Common myeloid progenitor, CD34-positive (primary cell): ENCODE measurements at regions not wholly inside any gene's neighbourhood (a gene's known extent, or its start where the extent isn't known, plus 50 kb on each side); places are given as distances from the start of the nearest gene placed in this dataset.

Source experiments
- CTCF ChIA-PET: fragments of 350-600 bp; sonication (Branson Sonifier 250); formaldehyde crosslinking; loops from one replicate; lab custom pipeline; 2021; ENCODE audit warnings: antibody characterized with exemption; lab: Charles Lee
- POLR2A ChIA-PET: fragments of 350-600 bp; sonication (Branson Sonifier 250); formaldehyde crosslinking; loops from one replicate; lab custom pipeline; 2021; ENCODE audit warnings: antibody characterized with exemption; lab: Charles Lee
- DNase-seq, 3 donors: peaks; one replicate each; pipeline versions ENCODE4 v3.0.0 to v3.0.0-alpha.2; 2013
- H3K27ac ChIP-seq, 2 experiments: 1 replicate in 1 of 2; 2 replicates in 1 of 2; pipeline ENCODE4 v1.7.0; 2013; ENCODE audit warnings: inconsistent platforms in 2 of 2, low read length in 2 of 2, mild to moderate bottlenecking in 2 of 2, low read depth in 1 of 2, moderate library complexity in 1 of 2; ENCODE audit not compliant: severe bottlenecking in 2 of 2, insufficient read depth in 1 of 2, poor library complexity in 1 of 2
- H3K27me3 ChIP-seq, 5 experiments: replicated peaks in 2 of 5; 1 replicate in 3 of 5; 2 replicates in 2 of 5; pipeline versions ENCODE4 v1.6.1 to v1.7.0; 2013; ENCODE audit warnings: low read length in 4 of 5, mild to moderate bottlenecking in 2 of 5, moderate library complexity in 2 of 5, inconsistent platforms in 1 of 5; ENCODE audit not compliant: insufficient read depth in 5 of 5, control insufficient read depth in 4 of 5
- H3K36me3 ChIP-seq, 4 experiments: 1 replicate in 2 of 4; 2 replicates in 2 of 4; pipeline versions ENCODE4 v1.6.1 to v1.7.0; 2013; ENCODE audit warnings: low read length in 3 of 4, control low read depth in 1 of 4, mild to moderate bottlenecking in 1 of 4; ENCODE audit not compliant: control insufficient read depth in 4 of 4, insufficient read depth in 4 of 4
- H3K4me1 ChIP-seq, 4 experiments: 1 replicate in 3 of 4; 2 replicates in 1 of 4; pipeline versions ENCODE4 v1.6.1 to v1.7.1; 2013; ENCODE audit warnings: low read length in 3 of 4, mild to moderate bottlenecking in 3 of 4, control low read depth in 1 of 4, inconsistent platforms in 1 of 4, moderate library complexity in 1 of 4; ENCODE audit not compliant: control insufficient read depth in 4 of 4, insufficient read depth in 4 of 4; ENCODE audit errors: control extremely low read depth in 1 of 4
- H3K4me3 ChIP-seq, 7 experiments: 1 replicate in 4 of 7; 2 replicates in 3 of 7; pipeline versions ENCODE4 v1.5.1 to v1.7.0; 2013; ENCODE audit warnings: mild to moderate bottlenecking in 7 of 7, low read length in 6 of 7, moderate library complexity in 6 of 7, inconsistent platforms in 2 of 7, low read depth in 2 of 7, control low read depth in 1 of 7; ENCODE audit not compliant: insufficient read depth in 4 of 7, control insufficient read depth in 1 of 7; ENCODE audit errors: extremely low read depth in 1 of 7
- H3K9me3 ChIP-seq, 5 experiments: 1 replicate in 4 of 5; 2 replicates in 1 of 5; pipeline versions ENCODE4 v1.6.1 to v1.7.1; 2013; ENCODE audit warnings: low read length in 4 of 5, mild to moderate bottlenecking in 2 of 5, inconsistent platforms in 1 of 5, low read depth in 1 of 5, moderate library complexity in 1 of 5; ENCODE audit not compliant: control insufficient read depth in 4 of 5, insufficient read depth in 2 of 5; ENCODE audit errors: control extremely low read depth in 1 of 5
- WGBS: methylation state at CpG from one replicate; pipeline ENCODE4 v1.1.5; 2013; ENCODE audit not compliant: insufficient coverage; 5-methylcytosine and 5-hydroxymethylcytosine counted together

DNA sequence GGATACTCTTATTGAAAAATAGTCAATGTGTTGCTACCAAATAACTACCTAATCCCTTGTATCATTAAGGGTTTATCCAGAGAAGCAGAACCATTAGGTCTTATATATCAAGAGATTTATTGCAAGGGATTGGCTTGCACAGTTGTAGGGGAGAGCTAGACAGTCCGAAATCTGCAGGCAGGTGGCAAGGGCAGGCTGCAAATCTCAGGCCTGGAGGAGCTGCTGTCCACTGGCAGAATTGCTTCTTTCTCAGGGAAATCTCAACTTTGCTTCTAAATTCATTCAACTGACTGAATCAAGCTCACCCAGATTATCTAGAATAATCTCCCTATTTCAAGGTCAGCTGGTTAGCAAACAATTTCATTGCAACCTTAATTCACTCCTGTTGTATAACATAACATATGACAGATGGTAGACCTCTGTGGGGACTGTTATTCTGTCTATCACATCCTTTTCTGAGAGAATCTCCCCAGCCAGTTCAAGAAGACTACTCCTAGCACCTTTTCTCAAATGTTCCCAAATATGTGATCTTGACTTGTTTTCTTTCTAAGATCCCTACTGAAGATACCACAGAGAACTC, 194.2 kb downstream of the NHLRC3 start:
- Histone ChIP-seq H3K4me1 (no peaks in the 10 kb centered on the region), H3K27me3 (peaks cover 0 to 1% (median 0%) of the 10 kb centered on the region in 5 experiments), H3K4me3 (no peak overlapping the region), H3K27ac (no peak overlapping the region), H3K36me3 (no peaks in the 10 kb centered on the region), H3K9me3 (peaks cover 0 to 1% (median 0%) of the 10 kb centered on the region in 5 experiments)
- no peak for DNase-seq
- WGBS, result 90% methylated on average over 1 of the region's 1 CpG
- POLR2A ChIA-PET, result no interaction called here
- CTCF ChIA-PET, result no interaction called here

DNA sequence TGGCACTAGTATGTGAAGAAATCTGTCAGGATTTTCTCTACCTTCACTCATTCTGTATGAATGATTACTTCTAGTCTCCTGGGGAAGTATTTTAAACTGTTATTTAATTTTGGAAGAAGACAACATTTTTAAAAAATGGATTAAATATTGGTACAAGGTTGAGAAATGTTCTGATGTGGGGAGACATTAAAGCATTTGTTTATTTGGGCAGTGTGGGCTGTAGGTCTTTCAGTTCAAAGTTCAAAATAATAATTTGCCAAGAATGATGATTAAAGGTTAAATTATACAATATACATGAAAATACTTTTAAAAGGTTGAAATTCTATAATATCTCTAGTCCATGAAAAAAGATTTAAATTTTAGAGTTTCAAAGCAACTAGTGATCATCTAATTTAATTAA, 194.7 kb downstream of the NHLRC3 start:
- POLR2A ChIA-PET, result no interaction called here
- Histone ChIP-seq H3K27me3 (peaks cover 0 to 1% (median 0%) of the 10 kb centered on the region in 5 experiments), H3K36me3 (no peaks in the 10 kb centered on the region), H3K9me3 (peaks cover 0 to 1% (median 0%) of the 10 kb centered on the region in 5 experiments), H3K4me3 (no peak overlapping the region), H3K4me1 (no peaks in the 10 kb centered on the region), H3K27ac (no peak overlapping the region)
- no peak for DNase-seq
- CTCF ChIA-PET, result no interaction called here

- Histone ChIP-seq H3K27ac (no peak overlapping the region), H3K36me3 (no peaks in the 10 kb centered on the region), H3K4me3 (no peak overlapping the region), H3K4me1 (no peaks in the 10 kb centered on the region), H3K9me3 (peaks cover 0 to 1% (median 0%) of the 10 kb centered on the region in 5 experiments), H3K27me3 (peaks cover 0 to 1% (median 0%) of the 10 kb centered on the region in 5 experiments)
- POLR2A ChIA-PET, result no interaction called here
- CTCF ChIA-PET, result no interaction called here
- no peak for DNase-seq
- WGBS, result no CpG with 5 or more reads among the region's 3 CpGs
Measured at GRCh38 chr13:39233519-39233918, 195.3 kb downstream of the NHLRC3 start.

DNA sequence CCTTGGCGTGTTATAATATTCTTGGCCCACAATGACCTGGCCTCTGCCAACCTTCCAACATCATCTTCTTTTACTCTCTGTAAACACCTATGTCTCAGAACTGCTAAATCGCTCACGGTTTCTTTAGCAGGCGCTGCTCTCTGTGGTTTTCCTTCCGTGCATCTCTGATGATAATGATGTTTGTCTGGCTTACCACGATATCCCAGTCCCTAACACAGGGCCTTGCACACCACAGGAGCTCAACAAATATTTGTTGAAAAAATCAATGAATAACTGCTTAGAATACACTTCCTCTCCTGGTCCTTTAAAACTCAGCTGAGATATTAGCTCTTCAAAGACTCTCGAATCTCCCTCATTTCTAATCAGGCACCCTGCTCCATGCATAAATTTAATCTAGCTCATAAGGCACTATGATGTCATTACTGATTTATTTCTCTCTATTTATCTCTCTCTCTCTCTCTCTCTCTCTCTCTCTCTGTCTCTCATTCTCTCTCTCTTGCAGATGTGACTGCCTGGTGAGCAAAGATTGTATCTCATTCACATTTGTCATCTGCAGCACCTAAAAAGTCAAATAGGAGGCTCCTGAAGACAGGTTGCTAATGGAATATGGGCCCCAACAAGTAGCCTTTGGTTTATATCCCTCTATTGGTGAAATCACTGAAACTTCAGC, 206.4 kb downstream of the NHLRC3 start:
- CTCF ChIA-PET, result no interaction called here

GRCh38 chr13:39245688-39246087, 207.4 kb downstream of the NHLRC3 start:
- H3K27ac ChIP-seq, result no peak overlapping the region
- DNase-seq, result no peak
- POLR2A ChIA-PET, result no interaction called here
- CTCF ChIA-PET, result interaction anchor here (1.1 kb wide), 1 partner anchor 14 kb away, joined by 3 read pairs; no protein-coding TSS in a partner anchor
- no peaks in the 10 kb centered on the region for H3K4me1 ChIP-seq
- peaks cover 0 to 1% (median 0%) of the 10 kb centered on the region in 5 experiments for H3K9me3 ChIP-seq
- no peak overlapping the region for H3K4me3 ChIP-seq
- no peaks in the 10 kb centered on the region for H3K36me3 ChIP-seq
- H3K27me3 ChIP-seq, result peaks cover 0 to 2% (median 0%) of the 10 kb centered on the region in 5 experiments
- WGBS, result 70% methylated on average over 2 of the region's 4 CpGs

More for the DNA sequence above, 206.4 kb downstream of the NHLRC3 start:
- 89% methylated on average over 7 of the region's 7 CpGs for WGBS
- no peaks in the 10 kb centered on the region for H3K4me1 ChIP-seq
- no peak overlapping the region for H3K4me3 ChIP-seq
- no peaks in the 10 kb centered on the region for H3K36me3 ChIP-seq
- no peak for DNase-seq
- POLR2A ChIA-PET, result no interaction called here
- peaks cover 0 to 2% (median 0%) of the 10 kb centered on the region in 5 experiments for H3K27me3 ChIP-seq
- H3K27ac ChIP-seq, result no peak overlapping the region
- H3K9me3 ChIP-seq, result peaks cover 0 to 1% (median 0%) of the 10 kb centered on the region in 5 experiments

DNA sequence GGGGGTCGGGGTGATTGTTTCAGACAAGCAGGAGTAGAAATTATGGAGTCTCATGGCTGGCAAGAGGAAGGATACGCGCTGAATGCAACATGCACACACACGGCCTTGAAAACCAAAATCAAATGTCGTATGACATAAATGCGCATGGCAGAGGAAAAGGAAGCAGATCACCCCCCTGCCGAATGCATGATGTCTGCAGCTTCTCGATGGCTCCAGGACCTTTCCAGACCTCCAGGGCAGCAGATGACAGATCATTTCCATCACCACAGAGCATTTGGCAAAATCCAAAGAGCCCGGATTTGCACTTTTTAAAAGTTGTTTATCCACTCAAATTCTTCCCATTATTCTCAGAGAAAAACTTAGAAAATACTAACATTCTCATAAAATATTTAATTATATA, 211.7 kb downstream of the NHLRC3 start:
- CTCF ChIA-PET, result no interaction called here
- Histone ChIP-seq H3K27ac (no peak overlapping the region), H3K4me3 (no peak overlapping the region), H3K4me1 (no peaks in the 10 kb centered on the region), H3K36me3 (no peaks in the 10 kb centered on the region), H3K27me3 (peaks cover 0 to 6% (median 1%) of the 10 kb centered on the region in 5 experiments), H3K9me3 (peaks cover 0 to 1% (median 0%) of the 10 kb centered on the region in 5 experiments)
- DNase-seq, result no peak
- 93% methylated on average over 8 of the region's 9 CpGs for WGBS
- POLR2A ChIA-PET, result no interaction called here

- no peak overlapping the region for H3K4me3 ChIP-seq
- H3K36me3 ChIP-seq, result no peaks in the 10 kb centered on the region
- CTCF ChIA-PET, result no interaction called here
- H3K4me1 ChIP-seq, result no peaks in the 10 kb centered on the region
- H3K27me3 ChIP-seq, result peaks cover 0 to 7% (median 1%) of the 10 kb centered on the region in 5 experiments
- no peak for DNase-seq
- H3K9me3 ChIP-seq, result peaks cover 0 to 1% (median 0%) of the 10 kb centered on the region in 5 experiments
- POLR2A ChIA-PET, result no interaction called here
- no peak overlapping the region for H3K27ac ChIP-seq
- WGBS, result 96% methylated on average over 3 of the region's 3 CpGs
Measured at GRCh38 chr13:39250440-39250839, 212.2 kb downstream of the NHLRC3 start.
